H1 (cell line): ENCODE measurements at regions not wholly inside any gene's neighbourhood (a gene's known extent, or its start where the extent isn't known, plus 50 kb on each side); places are given as distances from the start of the nearest gene placed in this dataset.

ENCODE experiments used
- EGR1 ChIP-seq: IDR thresholded peaks from 2 replicates; pipeline ENCODE4 v1.6.1; 2011; ENCODE audit warnings: low read depth, low read length, borderline replicate concordance
- SP2 ChIP-seq: IDR thresholded peaks from 2 replicates; pipeline ENCODE4 v1.6.1; 2012; ENCODE audit warnings: mild to moderate bottlenecking, low read length, inconsistent platforms
- TEAD4 ChIP-seq: IDR thresholded peaks from 2 replicates; pipeline ENCODE4 v1.6.1; 2012; ENCODE audit warnings: low read depth, low read length, inconsistent platforms, mixed read lengths
- ZNF274 ChIP-seq: IDR thresholded peaks from 2 replicates; pipeline ENCODE4 v1.7.0; 2012; ENCODE audit warnings: low read length, borderline replicate concordance; ENCODE audit errors: extremely low read depth

DNA sequence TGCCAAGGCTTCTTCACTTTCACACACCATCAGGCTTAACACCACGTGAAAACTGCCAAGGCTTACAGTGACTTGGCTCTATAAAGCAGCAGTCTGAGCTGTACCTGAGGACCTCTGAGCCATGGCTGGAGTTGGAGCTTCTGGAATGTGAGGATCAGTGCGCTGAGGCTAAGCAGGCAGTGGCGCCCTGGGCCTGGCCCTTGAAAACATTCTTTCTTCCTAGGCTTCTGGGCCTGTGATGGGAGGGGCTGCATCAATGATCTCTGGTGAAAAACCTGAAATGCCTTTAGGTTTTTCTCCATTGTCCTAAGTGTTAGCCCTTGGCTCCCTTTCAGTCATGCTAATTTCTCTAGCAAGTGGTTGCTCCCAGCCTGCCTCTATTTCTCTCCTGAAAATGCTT lies 192.5 kb upstream of the PCDH20 start (continued):
- TF ChIP-seq EGR1 (no peak), SP2 (no peak), TEAD4 (peak; percentile 77), ZNF274 (no peak)
- TF ChIP-seq, all 59 proteins: peak for 2
